Endodermal cell (in vitro differentiated cells): ENCODE measurements at regions not wholly inside any gene's neighbourhood (a gene's known extent, or its start where the extent isn't known, plus 50 kb on each side); places are given as distances from the start of the nearest gene placed in this dataset.

ENCODE experiments used
- DNase-seq: peaks from one replicate; pipeline ENCODE4 v3.0.0-alpha.2; 2017
- H3K27ac ChIP-seq: 2 replicates; pipeline ENCODE4 v1.5.1; 2013; ENCODE audit warnings: mild to moderate bottlenecking, low read depth, low read length, moderate library complexity
- H3K27me3 ChIP-seq: 2 replicates; pipeline ENCODE4 v1.6.1; 2013; ENCODE audit warnings: mild to moderate bottlenecking, low read length, moderate library complexity; ENCODE audit not compliant: insufficient read depth, control insufficient read depth, poor library complexity, severe bottlenecking
- H3K36me3 ChIP-seq: 2 replicates; pipeline ENCODE4 v1.7.0; 2013; ENCODE audit warnings: mild to moderate bottlenecking, low read length, moderate library complexity; ENCODE audit not compliant: control insufficient read depth, insufficient read depth
- H3K4me1 ChIP-seq: one replicate; pipeline ENCODE4 v1.7.0; 2013; ENCODE audit warnings: low read length; ENCODE audit not compliant: control insufficient read depth, insufficient read depth
- H3K4me3 ChIP-seq: 2 replicates; pipeline ENCODE4 v1.5.1; 2013; ENCODE audit warnings: mild to moderate bottlenecking, low read length, moderate library complexity
- H3K9ac ChIP-seq: 2 replicates; pipeline ENCODE4 v1.6.1; 2013; ENCODE audit warnings: mild to moderate bottlenecking, low read length, moderate library complexity; ENCODE audit not compliant: poor library complexity, severe bottlenecking; ENCODE audit errors: extremely low read depth
- H3K9me3 ChIP-seq: 2 replicates; pipeline ENCODE4 v1.6.1; 2013; ENCODE audit warnings: mild to moderate bottlenecking, low read length, moderate library complexity; ENCODE audit not compliant: control insufficient read depth
- H3K27ac Mint-ChIP-seq: 2 replicates; pipeline ENCODE4 v1.8.0; 2020; ENCODE audit warnings: mixed read lengths
- H3K27me3 Mint-ChIP-seq: 2 replicates; pipeline ENCODE4 v1.8.0; 2021; ENCODE audit warnings: mild to moderate bottlenecking, mixed read lengths; ENCODE audit not compliant: insufficient read depth
- H3K36me3 Mint-ChIP-seq: 2 replicates; pipeline ENCODE4 v1.8.0; 2020; ENCODE audit warnings: low read depth, mixed read lengths
- H3K4me1 Mint-ChIP-seq: 2 replicates; pipeline ENCODE4 v1.8.0; 2020; ENCODE audit warnings: mixed read lengths
- H3K4me3 Mint-ChIP-seq: 2 replicates; pipeline ENCODE4 v1.8.0; 2020; ENCODE audit warnings: mild to moderate bottlenecking, moderate library complexity, mixed read lengths
- H3K9me3 Mint-ChIP-seq: 2 replicates; pipeline ENCODE4 v1.8.0; 2020; ENCODE audit warnings: mild to moderate bottlenecking, mixed read lengths
- WGBS, 2 experiments: methylation state at CpG; one replicate each; pipeline versions ENCODE4 v1.1.5 to v1.1.7; 2013; ENCODE audit warnings: missing lambda C conversion rate in 2 of 2, mixed read lengths in 1 of 2; ENCODE audit not compliant: insufficient coverage in 1 of 2, insufficient read length in 1 of 2; 5-methylcytosine and 5-hydroxymethylcytosine counted together
- TF ChIP-seq, protein P1 (sequence below): fragments of 200-600 bp; sonication (generic); conservative IDR thresholded peaks from 2 replicates; pipeline ENCODE4 v1.5.0; 2021; ENCODE audit warnings: antibody characterized with exemption, mild to moderate bottlenecking

DNA sequence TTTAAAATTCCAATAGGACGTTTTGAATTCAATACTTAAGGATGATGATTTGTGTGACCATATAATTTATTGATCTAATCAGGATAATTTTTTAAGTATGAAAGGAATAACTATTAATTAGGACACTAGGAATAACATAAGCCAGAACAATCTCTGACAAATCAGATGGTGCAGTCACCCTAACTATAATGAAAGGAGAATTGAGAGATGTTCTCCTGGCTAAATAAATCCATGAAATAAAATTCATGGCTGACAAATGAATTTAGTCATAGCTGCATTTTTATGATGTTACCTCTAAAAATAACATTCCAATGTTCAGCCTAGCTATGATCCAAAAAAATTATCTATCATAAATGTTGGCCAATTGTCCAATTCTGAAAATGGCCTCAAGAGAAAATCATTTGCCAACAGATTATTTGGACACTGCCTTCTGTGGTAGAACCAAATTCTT is 190.6 kb upstream of the NEIL3 start:
- Histone ChIP-seq H3K27me3 (no peaks in the 10 kb centered on the region), H3K27ac (no peak overlapping the region), H3K4me1 (no peaks in the 10 kb centered on the region), H3K36me3 (no peaks in the 10 kb centered on the region), H3K9me3 (no peaks in the 10 kb centered on the region), H3K9ac (no peak overlapping the region), H3K4me3 (no peak overlapping the region)
- no peaks in the 10 kb centered on the region for H3K4me1 Mint-ChIP-seq
- TF ChIP-seq, protein P1, sequence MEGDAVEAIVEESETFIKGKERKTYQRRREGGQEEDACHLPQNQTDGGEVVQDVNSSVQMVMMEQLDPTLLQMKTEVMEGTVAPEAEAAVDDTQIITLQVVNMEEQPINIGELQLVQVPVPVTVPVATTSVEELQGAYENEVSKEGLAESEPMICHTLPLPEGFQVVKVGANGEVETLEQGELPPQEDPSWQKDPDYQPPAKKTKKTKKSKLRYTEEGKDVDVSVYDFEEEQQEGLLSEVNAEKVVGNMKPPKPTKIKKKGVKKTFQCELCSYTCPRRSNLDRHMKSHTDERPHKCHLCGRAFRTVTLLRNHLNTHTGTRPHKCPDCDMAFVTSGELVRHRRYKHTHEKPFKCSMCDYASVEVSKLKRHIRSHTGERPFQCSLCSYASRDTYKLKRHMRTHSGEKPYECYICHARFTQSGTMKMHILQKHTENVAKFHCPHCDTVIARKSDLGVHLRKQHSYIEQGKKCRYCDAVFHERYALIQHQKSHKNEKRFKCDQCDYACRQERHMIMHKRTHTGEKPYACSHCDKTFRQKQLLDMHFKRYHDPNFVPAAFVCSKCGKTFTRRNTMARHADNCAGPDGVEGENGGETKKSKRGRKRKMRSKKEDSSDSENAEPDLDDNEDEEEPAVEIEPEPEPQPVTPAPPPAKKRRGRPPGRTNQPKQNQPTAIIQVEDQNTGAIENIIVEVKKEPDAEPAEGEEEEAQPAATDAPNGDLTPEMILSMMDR, result no peak
- no peaks in the 10 kb centered on the region for H3K9me3 Mint-ChIP-seq
- H3K36me3 Mint-ChIP-seq, result no peaks in the 10 kb centered on the region
- no peaks in the 10 kb centered on the region for H3K27me3 Mint-ChIP-seq
- WGBS, 2 experiments, result no CpG with 5 or more reads among the region's 1 CpG
- no peak for DNase-seq
- no peak overlapping the region for H3K4me3 Mint-ChIP-seq
- H3K27ac Mint-ChIP-seq, result no peak overlapping the region

DNA sequence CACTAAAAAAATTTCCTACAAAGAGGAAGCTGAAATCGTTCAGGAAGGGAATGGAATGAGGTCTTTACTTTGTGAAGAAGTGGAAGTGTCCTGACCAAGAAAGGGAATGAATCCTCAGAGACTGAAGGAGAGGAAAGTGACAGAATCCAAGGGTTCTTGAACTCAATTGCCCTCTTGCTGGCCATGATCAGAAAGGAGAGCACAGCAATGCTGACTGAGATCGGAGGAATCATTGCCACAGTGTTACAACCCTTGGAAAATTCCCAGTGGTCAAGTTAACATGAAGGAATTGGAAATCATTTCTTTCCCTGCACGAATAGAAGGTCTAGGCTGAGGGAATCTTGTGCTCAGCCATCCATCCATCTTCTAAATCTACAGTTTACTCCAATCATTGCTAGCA is 190.0 kb upstream of the NEIL3 start:
- Histone ChIP-seq H3K36me3 (no peaks in the 10 kb centered on the region), H3K27me3 (no peaks in the 10 kb centered on the region), H3K9me3 (no peaks in the 10 kb centered on the region), H3K9ac (no peak overlapping the region), H3K27ac (no peak overlapping the region), H3K4me1 (no peaks in the 10 kb centered on the region), H3K4me3 (no peak overlapping the region)
- H3K4me1 Mint-ChIP-seq, result no peaks in the 10 kb centered on the region
- DNase-seq, result no peak
- H3K36me3 Mint-ChIP-seq, result no peaks in the 10 kb centered on the region
- TF ChIP-seq, protein P1, result no peak
- H3K4me3 Mint-ChIP-seq, result no peak overlapping the region
- H3K27me3 Mint-ChIP-seq, result no peaks in the 10 kb centered on the region
- H3K9me3 Mint-ChIP-seq, result no peaks in the 10 kb centered on the region
- H3K27ac Mint-ChIP-seq, result no peak overlapping the region
- 91% methylated on average over 2 to 3 of the region's 3 CpGs for WGBS, 2 experiments

DNA sequence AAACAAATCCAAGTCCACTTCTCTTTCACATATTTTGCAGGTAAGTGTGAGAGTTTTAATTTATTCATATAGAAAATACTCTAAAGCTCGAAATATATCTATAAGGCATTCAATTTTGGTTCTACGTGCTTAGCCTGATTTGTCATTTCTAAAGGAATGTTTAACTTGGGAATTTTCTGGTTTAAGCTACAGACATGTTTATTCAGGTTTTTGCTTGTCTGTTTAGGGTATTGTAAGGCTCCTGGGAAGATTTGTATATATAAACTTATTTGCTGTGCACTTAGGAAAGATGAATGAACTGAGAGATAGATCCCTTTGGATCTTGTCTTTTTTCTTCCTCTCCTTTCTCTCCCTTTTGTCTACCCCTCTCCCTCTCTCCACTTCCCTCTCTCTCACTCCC is 185.9 kb upstream of the NEIL3 start:
- 96% methylated on average over 2 of the region's 2 CpGs; no CpG with 5 or more reads in 1 of the 2 experiments for WGBS, 2 experiments
- Mint-ChIP-seq H3K27ac (no peak overlapping the region), H3K4me3 (no peak overlapping the region), H3K36me3 (no peaks in the 10 kb centered on the region), H3K4me1 (no peaks in the 10 kb centered on the region), H3K9me3 (peaks cover 3% of the 10 kb centered on the region), H3K27me3 (no peaks in the 10 kb centered on the region)
- H3K4me3 ChIP-seq, result no peak overlapping the region
- H3K9ac ChIP-seq, result no peak overlapping the region
- no peaks in the 10 kb centered on the region for H3K4me1 ChIP-seq
- H3K27ac ChIP-seq, result no peak overlapping the region
- no peaks in the 10 kb centered on the region for H3K9me3 ChIP-seq
- no peaks in the 10 kb centered on the region for H3K36me3 ChIP-seq
- no peaks in the 10 kb centered on the region for H3K27me3 ChIP-seq
- DNase-seq, result no peak
- TF ChIP-seq, protein P1, result no peak
